ENCODE measurements at regions not wholly inside any gene's neighbourhood (a gene's known extent, or its start where the extent isn't known, plus 50 kb on each side); places are given as distances from the start of the nearest gene placed in this dataset.

- TF ChIP-seq CTCF (IDR thresholded peaks at IDR 0.05) = peak; percentile 40
- Mint-ChIP-seq H3K4me3 (ENCODE audit: unreplicated experiment) (no peak overlapping the region), H3K36me3 (ENCODE audit: low read depth) (peaks cover 7% of the 10 kb centered on the region), H3K4me1 (ENCODE audit: low read depth) (peaks cover 19% of the 10 kb centered on the region), H3K9me3 (ENCODE audit: low read depth) (peaks cover 15% of the 10 kb centered on the region), H3K27ac (ENCODE audit: unreplicated experiment) (peak overlapping the region; percentile 83), H3K27me3 (ENCODE audit: low read depth) (no peaks in the 10 kb centered on the region)
- DNase-seq (ENCODE audit: low spot score) = no peak
Observed at GRCh38 chr6:74534465-74535211, 671.2 kb downstream of the COL12A1 start.

- H3K27ac Mint-ChIP-seq (ENCODE audit: unreplicated experiment) = peak overlapping the region; percentile 70
- H3K4me1 Mint-ChIP-seq (ENCODE audit: low read depth) = peaks cover 19% of the 10 kb centered on the region
- H3K36me3 Mint-ChIP-seq (ENCODE audit: low read depth) = peaks cover 7% of the 10 kb centered on the region
- H3K27me3 Mint-ChIP-seq (ENCODE audit: low read depth) = no peaks in the 10 kb centered on the region
- H3K9me3 Mint-ChIP-seq (ENCODE audit: low read depth) = peaks cover 20% of the 10 kb centered on the region
- no peak overlapping the region for H3K4me3 Mint-ChIP-seq (ENCODE audit: unreplicated experiment)
- no peak for TF ChIP-seq CTCF (IDR thresholded peaks at IDR 0.05)
- no peak for DNase-seq (ENCODE audit: low spot score)
Observed at GRCh38 chr6:74519163-74519562, 686.7 kb downstream of the COL12A1 start.

GRCh38 chr6:74518035-74518434, 687.8 kb downstream of the COL12A1 start:
- no peaks in the 10 kb centered on the region for H3K27me3 Mint-ChIP-seq (ENCODE audit: low read depth)
- DNase-seq (ENCODE audit: low spot score) = no peak
- H3K36me3 Mint-ChIP-seq (ENCODE audit: low read depth) = peaks cover 7% of the 10 kb centered on the region
- H3K9me3 Mint-ChIP-seq (ENCODE audit: low read depth) = peaks cover 20% of the 10 kb centered on the region
- TF ChIP-seq CTCF (IDR thresholded peaks at IDR 0.05) = no peak
- no peak overlapping the region for H3K4me3 Mint-ChIP-seq (ENCODE audit: unreplicated experiment)
- H3K27ac Mint-ChIP-seq (ENCODE audit: unreplicated experiment) = no peak overlapping the region
- peaks cover 19% of the 10 kb centered on the region for H3K4me1 Mint-ChIP-seq (ENCODE audit: low read depth)

- Mint-ChIP-seq H3K27me3 (ENCODE audit: low read depth) (no peaks in the 10 kb centered on the region), H3K36me3 (ENCODE audit: low read depth) (peaks cover 5% of the 10 kb centered on the region), H3K27ac (ENCODE audit: unreplicated experiment) (no peak overlapping the region), H3K4me1 (ENCODE audit: low read depth) (peaks cover 3% of the 10 kb centered on the region), H3K9me3 (ENCODE audit: low read depth) (peaks cover 34% of the 10 kb centered on the region), H3K4me3 (ENCODE audit: unreplicated experiment) (no peak overlapping the region)
- TF ChIP-seq CTCF (IDR thresholded peaks at IDR 0.05) = no peak
- no peak for DNase-seq (ENCODE audit: low spot score)
Observed at GRCh38 chr6:74510878-74511277, 695.0 kb downstream of the COL12A1 start.

GRCh38 chr6:74507649-74508048, 698.2 kb downstream of the COL12A1 start:
- no peak overlapping the region for H3K4me3 Mint-ChIP-seq (ENCODE audit: unreplicated experiment)
- peaks cover 43% of the 10 kb centered on the region for H3K9me3 Mint-ChIP-seq (ENCODE audit: low read depth)
- DNase-seq (ENCODE audit: low spot score) = no peak
- H3K27ac Mint-ChIP-seq (ENCODE audit: unreplicated experiment) = no peak overlapping the region
- TF ChIP-seq CTCF (IDR thresholded peaks at IDR 0.05) = no peak
- H3K27me3 Mint-ChIP-seq (ENCODE audit: low read depth) = no peaks in the 10 kb centered on the region
- H3K4me1 Mint-ChIP-seq (ENCODE audit: low read depth) = peaks cover 3% of the 10 kb centered on the region
- peaks cover 16% of the 10 kb centered on the region for H3K36me3 Mint-ChIP-seq (ENCODE audit: low read depth)

Measured in chondrocyte (in vitro differentiated cells).